AG10803 (cell line): ENCODE measurements at regions not wholly inside any gene's neighbourhood (a gene's known extent, or its start where the extent isn't known, plus 50 kb on each side); places are given as distances from the start of the nearest gene placed in this dataset.
"Not testable (repeated sequence)": the region's sequence is repeated elsewhere in the genome, so short reads cannot be mapped to it uniquely, and the experiment has no call there.

ENCODE experiments used
- DNase-seq: peaks from one replicate; pipeline ENCODE4 v3.0.0; 2010; ENCODE audit warnings: low read depth
- H3K4me3 ChIP-seq: 2 replicates; pipeline ENCODE4 v1.5.1; 2011; ENCODE audit warnings: mild to moderate bottlenecking, low read length, control low read depth
- TF ChIP-seq, protein P1 (sequence below): conservative IDR thresholded peaks from 2 replicates; pipeline ENCODE4 v1.5.1; 2011; ENCODE audit warnings: mild to moderate bottlenecking, low read length, control low read depth, inconsistent platforms

DNA sequence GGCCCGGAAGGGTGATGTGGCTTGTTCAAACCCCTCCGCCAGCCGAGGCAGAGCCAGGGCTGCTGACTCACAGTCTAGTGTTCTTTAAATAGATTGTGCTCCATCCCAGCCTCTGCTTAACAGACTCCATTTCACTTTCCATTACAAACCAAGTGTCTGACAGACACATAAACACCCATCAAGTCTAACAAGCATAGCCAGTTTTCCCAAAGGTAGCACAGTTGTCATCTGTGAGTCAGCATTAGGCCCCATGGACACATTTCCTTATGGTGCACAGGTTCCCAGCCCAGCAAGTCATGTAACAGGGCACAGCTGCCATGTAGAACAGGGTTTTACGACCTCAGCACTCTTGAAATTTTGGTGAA lies 109.9 kb upstream of the RAP2B start:
- H3K4me3 ChIP-seq: no peak overlapping the region
- peak; percentile 84 for DNase-seq
- TF ChIP-seq, protein P1, sequence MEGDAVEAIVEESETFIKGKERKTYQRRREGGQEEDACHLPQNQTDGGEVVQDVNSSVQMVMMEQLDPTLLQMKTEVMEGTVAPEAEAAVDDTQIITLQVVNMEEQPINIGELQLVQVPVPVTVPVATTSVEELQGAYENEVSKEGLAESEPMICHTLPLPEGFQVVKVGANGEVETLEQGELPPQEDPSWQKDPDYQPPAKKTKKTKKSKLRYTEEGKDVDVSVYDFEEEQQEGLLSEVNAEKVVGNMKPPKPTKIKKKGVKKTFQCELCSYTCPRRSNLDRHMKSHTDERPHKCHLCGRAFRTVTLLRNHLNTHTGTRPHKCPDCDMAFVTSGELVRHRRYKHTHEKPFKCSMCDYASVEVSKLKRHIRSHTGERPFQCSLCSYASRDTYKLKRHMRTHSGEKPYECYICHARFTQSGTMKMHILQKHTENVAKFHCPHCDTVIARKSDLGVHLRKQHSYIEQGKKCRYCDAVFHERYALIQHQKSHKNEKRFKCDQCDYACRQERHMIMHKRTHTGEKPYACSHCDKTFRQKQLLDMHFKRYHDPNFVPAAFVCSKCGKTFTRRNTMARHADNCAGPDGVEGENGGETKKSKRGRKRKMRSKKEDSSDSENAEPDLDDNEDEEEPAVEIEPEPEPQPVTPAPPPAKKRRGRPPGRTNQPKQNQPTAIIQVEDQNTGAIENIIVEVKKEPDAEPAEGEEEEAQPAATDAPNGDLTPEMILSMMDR: no peak

- DNase-seq: no peak
- H3K4me3 ChIP-seq: no peak overlapping the region
- TF ChIP-seq, protein P1: no peak
Measured at GRCh38 chr3:153055217-153055616, 106.8 kb upstream of the RAP2B start.

GRCh38 chr3:153055779-153056178 lies 106.2 kb upstream of the RAP2B start:
- H3K4me3 ChIP-seq: no peak overlapping the region
- no peak for DNase-seq
- TF ChIP-seq, protein P1: no peak

DNA sequence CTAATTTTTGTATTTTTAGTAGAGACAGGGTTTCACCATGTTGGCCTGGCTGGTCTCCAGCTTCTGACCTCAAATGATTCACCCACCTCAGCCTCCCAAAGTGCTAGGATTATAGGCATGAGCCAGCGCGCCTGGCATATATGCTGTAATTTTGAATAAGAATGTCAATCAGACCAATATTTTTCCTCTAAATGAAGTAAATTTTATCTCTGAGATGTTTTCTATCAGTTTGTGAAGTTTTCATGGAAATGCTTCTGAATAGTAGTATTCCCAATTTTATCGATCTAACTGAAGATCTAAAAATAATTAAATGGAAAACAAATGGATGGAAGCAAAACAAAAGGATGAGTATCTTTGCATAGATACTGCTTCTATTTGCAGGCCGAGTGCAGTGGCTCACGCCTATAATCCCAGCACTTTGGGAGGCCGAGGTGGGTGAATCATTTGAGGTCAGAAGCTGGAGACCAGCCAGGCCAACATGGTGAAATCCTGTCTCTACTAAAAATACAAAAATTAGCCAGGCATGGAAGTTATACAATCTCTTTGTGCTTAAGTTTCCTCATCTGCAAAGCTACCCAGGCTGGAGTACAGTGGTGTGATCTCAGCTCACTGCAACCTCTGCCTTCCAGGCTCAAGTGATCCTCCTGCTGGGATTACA lies 103.9 kb upstream of the RAP2B start:
- DNase-seq: peak; percentile 79
- H3K4me3 ChIP-seq: not testable (repeated sequence)

GRCh38 chr3:153060346-153060745 lies 101.7 kb upstream of the RAP2B start:
- DNase-seq: no peak
- TF ChIP-seq, protein P1: no peak
- H3K4me3 ChIP-seq: no peak overlapping the region

- no peak overlapping the region for H3K4me3 ChIP-seq
- TF ChIP-seq, protein P1: no peak
- DNase-seq: no peak
Measured at GRCh38 chr3:153061938-153062528, 100.0 kb upstream of the RAP2B start.

GRCh38 chr3:153063337-153063736 lies 98.7 kb upstream of the RAP2B start:
- TF ChIP-seq, protein P1: no peak
- no peak for DNase-seq
- H3K4me3 ChIP-seq: no peak overlapping the region

- TF ChIP-seq, protein P1: no peak
- DNase-seq: no peak
Measured at GRCh38 chr3:153066983-153067382, 95.0 kb upstream of the RAP2B start.

More at GRCh38 chr3:153066983-153067382, 95.0 kb upstream of the RAP2B start:
- H3K4me3 ChIP-seq: no peak overlapping the region
